ENCODE measurements at regions not wholly inside any gene's neighbourhood (a gene's known extent, or its start where the extent isn't known, plus 50 kb on each side); places are given as distances from the start of the nearest gene placed in this dataset.

GRCh38 chr4:178426871-178427270 is 984.6 kb upstream of the AGA start:
- TF ChIP-seq POLR2AphosphoS5 (IDR thresholded peaks at IDR 0.05) (no peak), POLR2A (IDR thresholded peaks at IDR 0.05; ENCODE audit: low read depth) (no peak)
- TF ChIP-seq, protein P1, sequence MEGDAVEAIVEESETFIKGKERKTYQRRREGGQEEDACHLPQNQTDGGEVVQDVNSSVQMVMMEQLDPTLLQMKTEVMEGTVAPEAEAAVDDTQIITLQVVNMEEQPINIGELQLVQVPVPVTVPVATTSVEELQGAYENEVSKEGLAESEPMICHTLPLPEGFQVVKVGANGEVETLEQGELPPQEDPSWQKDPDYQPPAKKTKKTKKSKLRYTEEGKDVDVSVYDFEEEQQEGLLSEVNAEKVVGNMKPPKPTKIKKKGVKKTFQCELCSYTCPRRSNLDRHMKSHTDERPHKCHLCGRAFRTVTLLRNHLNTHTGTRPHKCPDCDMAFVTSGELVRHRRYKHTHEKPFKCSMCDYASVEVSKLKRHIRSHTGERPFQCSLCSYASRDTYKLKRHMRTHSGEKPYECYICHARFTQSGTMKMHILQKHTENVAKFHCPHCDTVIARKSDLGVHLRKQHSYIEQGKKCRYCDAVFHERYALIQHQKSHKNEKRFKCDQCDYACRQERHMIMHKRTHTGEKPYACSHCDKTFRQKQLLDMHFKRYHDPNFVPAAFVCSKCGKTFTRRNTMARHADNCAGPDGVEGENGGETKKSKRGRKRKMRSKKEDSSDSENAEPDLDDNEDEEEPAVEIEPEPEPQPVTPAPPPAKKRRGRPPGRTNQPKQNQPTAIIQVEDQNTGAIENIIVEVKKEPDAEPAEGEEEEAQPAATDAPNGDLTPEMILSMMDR (IDR thresholded peaks at IDR 0.05): no peak

Measured in esophagus muscularis mucosa (tissue), 3 donors.